ENCODE measurements at regions not wholly inside any gene's neighbourhood (a gene's known extent, or its start where the extent isn't known, plus 50 kb on each side); places are given as distances from the start of the nearest gene placed in this dataset.
"Not testable (repeated sequence)": the region's sequence is repeated elsewhere in the genome, so short reads cannot be mapped to it uniquely, and the experiment has no call there.

DNA sequence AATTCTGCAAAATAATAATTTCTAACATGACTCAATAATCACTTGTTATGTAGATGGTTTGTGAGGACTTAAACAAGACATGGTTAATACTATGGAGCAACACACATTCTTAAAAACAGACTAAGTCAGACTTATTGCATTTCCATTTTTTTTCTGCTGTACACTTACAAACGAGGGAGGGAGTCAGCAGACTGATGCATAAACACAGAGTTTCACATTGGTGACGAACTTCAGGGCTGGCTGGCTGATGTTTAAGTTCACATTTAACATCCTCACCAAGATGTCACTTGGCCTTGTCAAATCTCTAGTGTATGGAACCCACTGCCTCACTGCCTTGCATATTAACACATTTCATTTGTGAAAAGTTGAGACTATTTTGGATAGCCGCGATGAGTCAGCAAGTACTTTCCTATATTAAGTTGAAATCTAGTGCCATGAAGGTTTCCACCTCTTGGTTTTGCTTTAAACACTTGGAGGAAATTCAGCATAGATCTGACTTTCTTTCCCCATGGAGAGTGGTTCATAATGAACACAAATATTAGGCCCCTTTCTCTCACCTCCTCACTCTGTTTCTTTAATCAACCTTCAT lies 337.5 kb upstream of the RUNX1 start:
- no peak for DNase-seq

GRCh38 chr21:35384375-35384774 lies 335.3 kb upstream of the RUNX1 start:
- no peak for DNase-seq

- DNase-seq, result no peak
These were observed 333.6 kb upstream of the RUNX1 start for GRCh38 chr21:35382696-35383095.

GRCh38 chr21:35381743-35382310 lies 332.7 kb upstream of the RUNX1 start:
- DNase-seq, result no peak

DNA sequence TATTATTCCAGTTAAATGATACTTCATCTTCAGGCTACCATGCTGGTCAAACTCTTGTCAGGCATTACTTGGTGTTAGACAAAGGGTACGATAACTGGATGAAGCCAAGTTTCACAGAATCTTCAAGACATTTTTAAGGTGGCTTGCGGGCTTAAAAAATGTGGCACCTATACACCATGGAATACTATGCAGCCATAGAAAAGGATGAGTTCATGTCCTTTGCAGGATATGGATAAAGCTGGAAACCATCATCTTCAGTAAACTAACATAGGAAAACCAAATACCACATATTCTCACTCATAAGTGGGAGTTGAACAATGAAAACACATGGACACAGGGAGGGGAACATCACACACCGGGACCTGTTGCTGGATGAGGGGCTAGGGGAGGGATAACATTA lies 331.2 kb upstream of the RUNX1 start:
- DNase-seq, result not testable (repeated sequence)

DNA sequence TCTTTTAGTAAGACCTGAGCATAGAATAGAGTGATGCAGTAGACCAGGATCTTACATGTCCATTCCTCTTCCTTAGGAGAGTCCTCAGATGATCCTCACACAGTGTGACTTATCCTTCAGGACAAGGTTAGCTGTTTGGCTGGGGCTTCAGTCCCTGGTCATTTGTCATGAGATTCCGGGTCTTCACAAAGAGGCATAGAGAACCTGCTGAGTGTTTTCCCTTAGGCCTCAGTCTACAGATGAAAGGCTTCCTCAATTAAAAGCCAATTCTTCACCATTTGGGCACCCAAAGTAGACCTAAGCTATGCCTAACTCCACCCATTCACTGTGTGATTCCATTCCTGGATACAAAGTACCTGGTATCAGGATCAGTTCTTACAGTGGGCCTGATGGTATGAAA lies 329.8 kb upstream of the RUNX1 start:
- DNase-seq, result no peak

DNA sequence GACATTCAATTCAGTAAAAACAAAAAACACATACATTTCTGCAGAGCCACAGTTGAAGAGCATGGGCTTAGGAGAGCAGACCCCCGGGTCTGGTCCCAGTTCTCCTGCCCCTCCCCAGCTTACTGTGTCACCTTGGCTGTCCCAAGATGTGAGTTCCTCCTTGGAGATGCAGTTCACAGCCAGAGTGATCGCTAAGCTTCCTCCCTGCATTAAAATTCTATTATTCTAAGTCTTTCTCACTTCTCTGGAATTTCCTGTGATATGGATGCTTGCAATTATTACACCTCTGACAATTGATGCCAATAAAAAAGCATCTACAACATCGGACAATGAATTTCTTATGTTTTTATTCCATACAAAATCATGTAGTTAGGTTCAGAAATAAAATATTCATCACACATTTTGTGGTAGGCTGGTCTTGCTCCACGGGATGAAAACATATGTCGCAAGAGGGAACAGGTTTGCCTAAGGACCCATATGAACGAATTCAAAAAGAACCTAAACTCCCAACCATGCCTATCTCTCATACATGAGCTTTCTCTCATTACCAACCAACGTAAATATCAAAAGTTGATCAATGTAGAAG lies 328.5 kb upstream of the RUNX1 start:
- no peak for DNase-seq

DNA sequence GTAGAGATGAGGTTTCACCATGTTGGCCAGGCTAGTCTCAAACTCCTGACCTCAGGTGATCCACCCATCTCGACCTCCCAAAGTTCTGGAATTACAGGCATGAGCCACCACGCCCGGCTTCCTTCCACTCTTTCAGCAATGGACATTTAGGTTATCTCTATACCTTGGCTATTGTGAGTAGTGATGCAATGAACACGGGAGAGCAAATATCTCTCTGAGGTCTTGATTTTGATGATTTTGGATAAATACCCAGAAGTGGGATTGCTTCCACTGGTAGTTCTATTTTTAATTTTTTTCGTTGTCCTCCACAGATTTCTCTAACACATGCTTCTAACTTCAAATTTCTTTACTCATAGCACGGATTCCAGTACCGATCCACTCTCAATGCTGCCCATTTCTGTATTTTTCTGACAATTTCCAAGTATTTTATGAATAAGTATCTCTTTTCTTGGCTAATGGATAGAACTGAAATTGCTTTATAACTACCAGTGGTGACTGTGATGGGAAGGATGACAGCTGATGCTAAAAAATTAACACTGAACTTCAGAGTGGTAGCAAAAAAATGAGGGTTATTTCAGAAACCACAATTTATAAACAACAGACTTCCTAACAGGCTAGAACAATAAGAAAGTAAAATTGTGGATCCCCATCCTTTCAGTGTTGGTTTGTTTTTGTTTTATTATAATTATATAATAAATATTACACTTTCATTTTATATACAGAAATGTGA lies 327.5 kb upstream of the RUNX1 start:
- no peak for DNase-seq

DNA sequence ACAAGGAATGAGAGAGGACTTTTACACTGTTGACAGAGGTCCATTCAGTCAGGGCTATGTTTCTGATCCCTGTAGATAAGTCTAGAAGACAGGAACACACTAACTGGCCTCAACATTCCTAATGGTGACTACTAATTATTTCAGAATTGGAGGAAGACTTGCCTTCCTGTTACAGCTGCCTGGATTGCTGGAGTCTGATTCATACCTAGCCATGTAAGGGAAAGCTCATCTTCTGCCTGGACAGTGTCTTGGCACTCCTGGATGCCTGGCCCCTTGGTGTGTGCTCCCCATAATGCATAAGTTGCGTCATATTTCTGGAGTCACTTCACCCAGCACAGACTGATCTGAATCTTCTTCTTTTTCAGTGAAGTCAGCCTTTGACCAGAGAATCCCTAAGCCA lies 326.0 kb upstream of the RUNX1 start:
- DNase-seq, result no peak

DNA sequence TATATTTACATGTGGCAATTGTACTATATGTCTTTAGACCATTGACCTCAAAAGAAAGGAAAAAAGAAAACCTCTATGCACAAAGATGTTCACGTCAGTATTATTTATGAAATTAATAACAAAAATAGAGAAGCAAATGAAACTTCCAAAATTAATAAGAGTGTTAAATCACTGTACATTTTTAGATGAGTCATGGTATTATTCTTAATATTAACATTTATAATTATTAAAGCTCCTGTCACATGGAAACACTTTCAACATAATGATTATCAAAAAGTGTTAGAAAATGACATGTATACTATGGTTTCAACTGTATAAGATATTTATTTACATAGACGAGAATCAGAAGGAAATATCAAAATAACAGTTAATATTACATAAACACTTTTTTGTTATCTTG lies 324.9 kb upstream of the RUNX1 start:
- DNase-seq, result no peak

DNA sequence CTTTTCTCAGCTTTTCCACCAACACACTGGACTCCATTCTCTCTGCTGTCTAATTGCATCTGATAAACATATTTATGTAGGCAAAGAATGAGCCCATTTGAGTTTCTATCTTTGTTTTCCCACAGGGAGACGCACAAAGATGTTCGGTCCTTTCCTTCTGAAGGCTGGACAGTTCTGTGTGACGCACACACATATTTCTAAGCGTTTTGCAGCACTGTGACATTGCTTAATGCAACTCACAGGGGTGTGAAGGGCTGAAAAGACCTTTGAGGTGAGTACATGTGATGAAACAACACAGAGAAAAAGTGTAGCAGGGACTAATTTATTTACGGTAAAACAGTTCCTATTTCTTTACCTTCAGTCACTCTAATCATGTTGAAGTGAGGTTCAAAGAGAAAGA lies 323.1 kb upstream of the RUNX1 start:
- DNase-seq, result no peak

- DNase-seq, result no peak
These were observed 321.6 kb upstream of the RUNX1 start for GRCh38 chr21:35370671-35371070.

- DNase-seq, result no peak
These were observed 321.0 kb upstream of the RUNX1 start for GRCh38 chr21:35370071-35370470.

DNA sequence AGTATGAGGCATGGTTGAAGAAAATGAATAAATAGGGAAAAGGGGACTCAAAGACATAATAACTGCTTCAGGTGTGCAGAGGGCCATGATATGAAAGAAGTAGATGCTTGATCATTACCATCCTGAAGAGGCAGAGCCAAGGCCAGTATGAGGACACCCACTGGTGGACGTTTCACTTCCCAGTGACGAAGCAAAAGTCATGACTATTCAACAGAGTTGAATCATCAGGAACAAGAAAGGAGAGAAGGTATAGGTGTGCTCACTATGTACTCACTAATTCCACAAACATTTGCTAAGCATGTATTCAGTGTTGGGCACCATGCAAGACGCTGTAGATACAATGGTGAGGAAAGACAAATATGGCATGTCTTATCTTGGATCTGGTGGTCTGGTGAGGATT lies 319.2 kb upstream of the RUNX1 start:
- DNase-seq, result no peak

DNA sequence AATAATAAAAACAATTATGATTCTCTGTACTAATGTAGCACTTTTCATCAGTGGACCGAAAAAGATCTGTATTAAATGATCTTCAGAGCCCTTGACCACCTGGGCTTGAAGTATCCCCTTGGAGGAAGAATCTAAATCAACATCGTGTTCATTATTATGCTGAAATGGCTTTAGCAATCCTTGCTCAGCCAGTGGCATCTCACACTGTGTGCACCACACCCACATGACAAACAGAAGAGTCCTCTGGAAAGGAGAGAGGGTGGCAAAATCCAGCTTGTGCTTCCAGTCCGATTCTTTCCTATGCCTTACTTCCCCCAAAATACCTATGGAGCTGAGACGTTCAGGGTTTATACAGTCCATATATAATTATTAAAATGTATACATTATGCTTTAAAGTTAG lies 318.5 kb upstream of the RUNX1 start:
- DNase-seq, result no peak

GRCh38 chr21:35366394-35367080 lies 317.4 kb upstream of the RUNX1 start:
- DNase-seq, result no peak

DNA sequence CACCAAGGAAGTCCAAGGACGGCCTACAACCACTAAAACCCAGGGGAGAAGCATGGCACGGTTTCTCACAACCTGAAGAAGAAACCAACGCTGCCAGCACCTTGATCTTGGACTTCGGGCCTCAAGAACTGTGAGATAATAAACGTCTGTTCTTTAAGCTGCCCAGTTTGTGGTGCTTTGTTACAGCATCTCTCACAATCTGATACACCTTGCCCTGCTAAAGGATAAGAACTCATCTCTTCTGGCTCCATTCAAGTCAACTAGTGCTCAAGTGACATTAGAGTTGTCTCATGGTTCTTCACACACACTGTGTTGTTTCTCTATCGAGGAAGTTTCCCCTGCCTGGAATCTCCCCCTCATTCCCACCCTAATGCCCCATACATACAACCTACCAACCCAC lies 314.4 kb upstream of the RUNX1 start:
- no peak for DNase-seq

DNA sequence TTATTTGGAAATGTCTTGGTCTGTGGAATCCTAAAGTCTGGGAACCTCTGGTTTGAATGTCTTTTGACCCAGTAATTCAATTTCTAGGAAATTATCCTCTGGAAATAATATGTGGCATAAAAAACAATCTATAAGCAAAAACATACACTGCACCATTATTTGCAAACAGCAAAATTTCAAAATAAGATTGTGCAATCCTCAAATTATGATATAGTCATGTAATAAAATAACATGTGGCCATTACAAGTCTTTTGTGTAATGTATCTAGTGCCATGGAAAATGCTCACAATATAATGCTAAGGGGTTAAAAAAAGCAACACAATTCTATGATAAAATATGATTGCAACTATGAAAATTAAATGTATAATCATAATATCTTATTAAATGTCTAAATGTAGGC lies 312.9 kb upstream of the RUNX1 start:
- DNase-seq, result no peak

- no peak for DNase-seq
These were observed 311.9 kb upstream of the RUNX1 start for GRCh38 chr21:35360870-35361570.

GRCh38 chr21:35359076-35359475 lies 310.0 kb upstream of the RUNX1 start:
- no peak for DNase-seq

DNA sequence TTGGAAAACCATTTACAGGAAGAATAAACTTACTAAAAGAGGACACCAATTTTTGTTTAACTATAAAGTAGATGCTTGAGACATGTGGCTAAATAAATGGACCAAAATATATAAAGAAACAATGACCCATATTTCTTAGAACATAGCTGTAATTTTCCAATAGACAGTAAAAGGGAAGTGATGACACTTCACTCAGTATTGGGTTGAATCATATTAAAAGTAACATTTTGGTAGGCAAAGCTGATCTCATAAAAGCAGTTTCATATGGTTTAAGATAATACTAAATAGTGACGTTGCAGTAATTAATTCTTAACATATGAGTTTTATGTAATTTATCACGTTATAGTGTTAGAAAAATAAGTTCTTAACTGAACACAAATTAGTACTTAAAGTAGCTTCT lies 308.9 kb upstream of the RUNX1 start:
- no peak for DNase-seq

- DNase-seq, result no peak
These were observed 308.1 kb upstream of the RUNX1 start for GRCh38 chr21:35357041-35357780.

Measured in hippocampal formation (tissue), 2 donors.